Stomach (tissue), 8 donors: ENCODE measurements at regions not wholly inside any gene's neighbourhood (a gene's known extent, or its start where the extent isn't known, plus 50 kb on each side); places are given as distances from the start of the nearest gene placed in this dataset.

ENCODE experiments used
- DNase-seq, 2 donors: peaks; one replicate each; pipeline versions ENCODE4 v3.0.0 to v3.0.0-alpha.2; 2013 to 2019
- H3K27ac ChIP-seq, 5 donors: fragments of 200-600 bp in 4 of 5; sonication (generic) in 4 of 5; one replicate each; pipeline ENCODE4 v1.5.1; 2013 to 2019; ENCODE audit warnings: mild to moderate bottlenecking in 1 of 5, moderate library complexity in 1 of 5
- H3K27me3 ChIP-seq, 3 donors: fragments of 200-600 bp; sonication (generic); one replicate each; pipeline ENCODE4 v1.5.1; 2017 to 2019; ENCODE audit warnings: mixed run types in 1 of 3
- H3K36me3 ChIP-seq, 4 donors: fragments of 200-600 bp; sonication (generic); 1 replicate in 3 of 4; 2 replicates in 1 of 4; pipeline ENCODE4 v1.5.1; 2016 to 2019
- H3K4me1 ChIP-seq, 4 donors: fragments of 200-600 bp; sonication (generic); one replicate each; pipeline ENCODE4 v1.5.1; 2016 to 2019
- H3K4me3 ChIP-seq, 4 donors: fragments of 200-600 bp; sonication (generic) in 3 of 4; one replicate each; pipeline ENCODE4 v1.5.1; 2016 to 2019; ENCODE audit warnings: mild to moderate bottlenecking in 1 of 4
- H3K9me3 ChIP-seq, 4 donors: fragments of 200-600 bp; sonication (generic); one replicate each; pipeline ENCODE4 v1.5.1; 2016 to 2019
- CTCF ChIP-seq, 7 experiments: fragments of 450-650 bp in 4 of 7; fragments of 200-600 bp in 3 of 7; sonication (generic) in 3 of 7; IDR thresholded peaks; one replicate each; pipeline ENCODE4 v1.5.1; 2016 to 2019; ENCODE audit warnings: antibody characterized with exemption in 7 of 7, control low read depth in 2 of 7, mild to moderate bottlenecking in 1 of 7
- EP300 ChIP-seq: sonication (generic); formaldehyde crosslinking; IDR thresholded peaks from one replicate; pipeline ENCODE4 v1.6.1; 2017; ENCODE audit warnings: antibody characterized with exemption
- POLR2A ChIP-seq, 4 donors: fragments of 450-650 bp; IDR thresholded peaks; one replicate each; pipeline ENCODE4 v1.6.1; 2016; ENCODE audit warnings: antibody characterized with exemption in 4 of 4, control low read depth in 2 of 4, mild to moderate bottlenecking in 1 of 4, moderate library complexity in 1 of 4
- POLR2AphosphoS5 ChIP-seq, 3 donors: sonication (generic); formaldehyde crosslinking; IDR thresholded peaks; one replicate each; pipeline ENCODE4 v1.6.1; 2016; ENCODE audit warnings: antibody characterized with exemption in 3 of 3
- WGBS, 5 donors: extraction: QIAGEN DNeasy Blood & Tissue Kit in 3 of 5; methylation state at CpG; one replicate each; pipeline versions ENCODE4 v1.1.5 to v1.1.7; 2013 to 2018; 5-methylcytosine and 5-hydroxymethylcytosine counted together
- intact Hi-C: fragments of 100-400 bp; cut with DNase I; formaldehyde crosslinking; loops from one replicate; pipeline ENCODE4 v1.15.1; 2023; ENCODE audit warnings: low total_unique reads
- donor health status: healthy with polysubstance abuse.
- donor health status: Bipolar disorder and iron deficiency.
- donor health status: healthy.

- no peak for TF ChIP-seq POLR2A (IDR thresholded peaks at IDR 0.05)
- no peak for TF ChIP-seq EP300
- no peak for TF ChIP-seq POLR2AphosphoS5 (IDR thresholded peaks at IDR 0.05)
- TF ChIP-seq CTCF (IDR thresholded peaks at IDR 0.05): no peak
- Histone ChIP-seq H3K27ac (no peak overlapping the region), H3K36me3 (no peaks in the 10 kb centered on the region), H3K27me3 (no peaks in the 10 kb centered on the region), H3K9me3 (no peaks in the 10 kb centered on the region), H3K4me1 (no peaks in the 10 kb centered on the region), H3K4me3 (no peak overlapping the region)
- WGBS, 5 donors: 70 to 81% (median 76%) methylated on average over 4 of the region's 4 CpGs
- no peak for DNase-seq
- intact Hi-C loops: no loop called here
Measured at GRCh38 chr1:238653693-238654321, 732.6 kb upstream of the CHRM3 start.

GRCh38 chr1:238652346-238652968, 733.9 kb upstream of the CHRM3 start:
- Histone ChIP-seq H3K27ac (no peak overlapping the region), H3K9me3 (no peaks in the 10 kb centered on the region), H3K36me3 (no peaks in the 10 kb centered on the region), H3K4me3 (no peak overlapping the region), H3K4me1 (no peaks in the 10 kb centered on the region), H3K27me3 (no peaks in the 10 kb centered on the region)
- 75 to 83% (median 78%) methylated on average over 7 of the region's 7 CpGs for WGBS, 5 donors
- intact Hi-C loops: no loop called here
- no peak for DNase-seq
- no peak for TF ChIP-seq EP300

- DNase-seq: no peak
- Histone ChIP-seq H3K36me3 (no peaks in the 10 kb centered on the region), H3K27ac (no peak overlapping the region), H3K9me3 (no peaks in the 10 kb centered on the region), H3K4me1 (no peaks in the 10 kb centered on the region), H3K4me3 (no peak overlapping the region), H3K27me3 (no peaks in the 10 kb centered on the region)
- TF ChIP-seq EP300: no peak
- TF ChIP-seq CTCF (IDR thresholded peaks at IDR 0.05): no peak
- TF ChIP-seq POLR2A (IDR thresholded peaks at IDR 0.05): no peak
- no peak for TF ChIP-seq POLR2AphosphoS5 (IDR thresholded peaks at IDR 0.05)
- intact Hi-C loops: no loop called here
Measured at GRCh38 chr1:238649200-238649599, 737.2 kb upstream of the CHRM3 start.

GRCh38 chr1:238648751-238649150, 737.6 kb upstream of the CHRM3 start:
- DNase-seq: no peak
- Histone ChIP-seq H3K36me3 (no peaks in the 10 kb centered on the region), H3K4me3 (no peak overlapping the region), H3K9me3 (no peaks in the 10 kb centered on the region), H3K27ac (no peak overlapping the region), H3K27me3 (no peaks in the 10 kb centered on the region), H3K4me1 (no peaks in the 10 kb centered on the region)
- TF ChIP-seq CTCF (IDR thresholded peaks at IDR 0.05) (no peak), POLR2A (IDR thresholded peaks at IDR 0.05) (no peak), EP300 (no peak), POLR2AphosphoS5 (IDR thresholded peaks at IDR 0.05) (no peak)
- 77 to 89% (median 82%) methylated on average over 4 of the region's 4 CpGs for WGBS, 5 donors
- intact Hi-C loops: no loop called here

- Histone ChIP-seq H3K27me3 (no peaks in the 10 kb centered on the region), H3K36me3 (no peaks in the 10 kb centered on the region), H3K9me3 (no peaks in the 10 kb centered on the region), H3K4me3 (no peak overlapping the region), H3K27ac (no peak overlapping the region), H3K4me1 (no peaks in the 10 kb centered on the region)
- 63 to 88% (median 75%) methylated on average over 1 of the region's 1 CpG for WGBS, 5 donors
- intact Hi-C loops: no loop called here
- TF ChIP-seq POLR2A (IDR thresholded peaks at IDR 0.05): no peak
- no peak for TF ChIP-seq CTCF (IDR thresholded peaks at IDR 0.05)
- no peak for TF ChIP-seq POLR2AphosphoS5 (IDR thresholded peaks at IDR 0.05)
- TF ChIP-seq EP300: no peak
- no peak for DNase-seq
Measured at GRCh38 chr1:238648296-238648695, 738.1 kb upstream of the CHRM3 start.
